GM18505 (cell line): ENCODE measurements at regions not wholly inside any gene's neighbourhood (a gene's known extent, or its start where the extent isn't known, plus 50 kb on each side); places are given as distances from the start of the nearest gene placed in this dataset.

Source experiments
- ATAC-seq: cut with Tn5 transposase; IDR thresholded peaks from one replicate; pipeline ENCODE4 v1.9.1; 2021; ENCODE audit not compliant: unreplicated experiment
- POLR2A ChIP-seq: IDR thresholded peaks from 4 replicates; pipeline ENCODE4 v1.6.1; 2011; ENCODE audit warnings: borderline replicate concordance; ENCODE audit not compliant: insufficient read depth, insufficient read length; ENCODE audit errors: extremely low read depth

GRCh38 chr15:69898243-69898642 lies 199.5 kb downstream of the TLE3 start:
- no peak for TF ChIP-seq POLR2A
- ATAC-seq, result no peak

GRCh38 chr15:69902414-69903062 lies 195.2 kb downstream of the TLE3 start:
- TF ChIP-seq POLR2A, result no peak
- no peak for ATAC-seq

- no peak for TF ChIP-seq POLR2A
- ATAC-seq, result no peak
Observed at GRCh38 chr15:69903470-69904469, 193.9 kb downstream of the TLE3 start.

- no peak for ATAC-seq
- no peak for TF ChIP-seq POLR2A
Observed at GRCh38 chr15:69906256-69907185, 191.2 kb downstream of the TLE3 start.

- no peak for ATAC-seq
- TF ChIP-seq POLR2A, result no peak
Observed at GRCh38 chr15:69908060-69908459, 189.7 kb downstream of the TLE3 start.

DNA sequence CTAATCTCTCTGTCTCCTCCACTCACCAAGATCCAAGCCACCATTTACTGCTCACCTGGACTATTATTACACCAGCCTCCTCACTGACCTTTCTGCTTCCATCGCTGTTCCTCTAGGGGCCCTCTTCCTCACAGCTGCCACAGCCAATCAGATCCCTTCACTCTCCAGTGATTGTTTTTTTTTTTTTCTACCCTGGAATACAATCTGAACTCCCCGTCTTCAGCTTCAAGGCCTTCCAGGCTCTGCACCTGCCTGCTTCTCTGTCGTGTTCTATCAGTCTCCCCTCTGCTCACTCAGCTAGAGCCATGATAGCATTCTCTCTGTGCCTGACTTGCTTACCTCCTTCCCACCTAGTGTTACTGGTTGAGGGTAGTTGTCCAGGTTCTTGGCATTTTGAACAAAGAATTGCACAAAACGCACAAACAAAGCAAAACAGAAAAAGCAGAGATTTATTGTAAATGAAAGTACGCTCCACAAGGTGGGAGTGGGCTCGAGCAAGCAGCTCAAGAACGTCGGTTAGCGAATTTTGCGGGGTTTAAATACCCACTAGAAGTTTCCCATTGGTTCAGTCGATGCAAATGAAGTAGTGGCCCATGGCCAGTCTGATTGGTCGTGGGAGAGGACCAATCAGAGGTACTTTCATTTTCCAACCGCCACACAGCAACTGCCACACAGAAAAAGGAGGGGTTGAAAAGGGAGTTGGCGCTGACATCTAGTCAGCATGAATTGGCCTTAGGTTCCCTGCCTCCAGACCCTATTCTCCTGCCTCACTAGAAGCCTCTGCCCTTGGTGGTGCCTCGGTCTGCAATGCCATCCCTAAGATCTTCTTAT lies 188.9 kb downstream of the TLE3 start:
- no peak for TF ChIP-seq POLR2A
- no peak for ATAC-seq

DNA sequence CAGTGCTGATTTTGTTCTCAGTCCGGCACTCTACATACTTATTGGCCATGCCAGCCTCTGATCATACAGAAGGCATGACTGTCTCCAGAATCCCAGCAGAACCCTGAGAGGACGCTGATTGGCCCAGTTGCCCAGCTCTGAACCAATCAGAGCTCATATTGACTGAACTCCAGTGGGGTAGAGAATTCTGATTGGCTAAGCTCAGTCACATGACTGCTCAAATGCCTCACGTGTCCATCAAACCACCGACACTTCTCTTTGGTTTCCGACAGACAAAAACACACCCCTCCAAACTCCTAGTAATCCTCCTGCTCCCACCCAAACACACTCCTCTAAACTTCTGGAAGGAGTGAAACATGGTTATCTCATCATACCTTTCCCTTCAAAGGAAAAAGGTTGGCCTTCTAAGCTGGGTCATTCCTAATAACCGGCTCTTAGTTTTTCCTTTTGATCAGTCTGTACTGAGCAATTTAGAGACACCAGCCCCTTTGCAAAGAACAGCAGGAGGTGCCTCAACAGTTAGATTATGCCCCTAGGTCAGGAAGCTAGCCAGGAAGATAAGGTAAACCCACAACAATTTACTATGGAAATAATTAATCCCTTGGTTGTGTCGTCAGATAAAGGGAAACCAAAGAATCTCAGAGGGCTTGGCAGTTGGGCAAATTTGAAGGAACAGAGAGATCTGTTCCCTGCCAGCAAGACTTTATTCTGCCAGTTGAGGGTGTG lies 187.8 kb downstream of the TLE3 start:
- TF ChIP-seq POLR2A, result no peak
- no peak for ATAC-seq

GRCh38 chr15:69910514-69910913 lies 187.2 kb downstream of the TLE3 start:
- TF ChIP-seq POLR2A, result no peak
- ATAC-seq, result no peak

DNA sequence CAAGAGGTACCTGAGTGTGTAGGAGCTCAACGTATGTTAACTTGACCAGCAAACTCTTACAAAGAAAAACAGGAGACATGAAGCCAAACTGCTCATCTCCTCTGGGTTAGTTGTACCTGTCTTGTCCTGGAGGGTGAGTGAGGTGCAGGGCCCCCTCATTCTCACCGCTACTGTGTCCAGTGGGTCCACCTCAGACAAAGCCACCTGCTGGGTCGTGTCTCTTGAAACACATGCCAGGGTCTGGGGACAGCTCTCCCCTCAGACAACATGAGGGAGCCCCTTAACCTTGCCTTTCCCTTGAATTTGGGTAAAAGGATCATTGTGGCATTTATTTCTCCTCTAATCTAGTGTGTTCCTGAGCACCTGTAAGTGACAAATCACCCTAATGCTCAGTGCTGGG lies 185.6 kb downstream of the TLE3 start:
- ATAC-seq, result no peak
- TF ChIP-seq POLR2A, result no peak

- TF ChIP-seq POLR2A, result no peak
- no peak for ATAC-seq
Observed at GRCh38 chr15:69914040-69914439, 183.7 kb downstream of the TLE3 start.

DNA sequence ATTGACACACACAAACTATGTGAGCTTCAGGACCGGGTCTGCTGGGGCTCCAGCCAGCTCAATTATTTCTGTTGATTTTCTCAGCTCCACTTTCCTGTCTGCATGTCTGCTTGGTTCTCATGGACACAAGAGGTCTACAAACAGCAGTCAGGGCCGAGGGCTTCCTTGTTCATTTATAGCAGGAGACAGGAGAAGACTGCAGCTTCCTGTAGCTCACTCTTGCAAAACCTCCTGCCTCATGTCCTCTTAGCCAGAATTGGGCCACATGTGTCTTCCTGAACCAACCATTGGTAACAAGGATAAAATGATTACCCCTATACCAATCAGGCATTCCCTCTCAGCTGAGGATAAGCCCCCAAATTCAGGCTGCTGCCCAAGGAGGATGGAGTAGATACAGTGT lies 182.8 kb downstream of the TLE3 start:
- TF ChIP-seq POLR2A, result no peak
- no peak for ATAC-seq
